GM19468 (cell line): ENCODE measurements at regions not wholly inside any gene's neighbourhood (a gene's known extent, or its start where the extent isn't known, plus 50 kb on each side); places are given as distances from the start of the nearest gene placed in this dataset.
"Not testable (repeated sequence)": the region's sequence is repeated elsewhere in the genome, so short reads cannot be mapped to it uniquely, and the experiment has no call there.

Experiments
- ATAC-seq: cut with Tn5 transposase; IDR thresholded peaks from one replicate; pipeline ENCODE4 v1.9.1; 2021; ENCODE audit warnings: mild to moderate bottlenecking, moderate library complexity, moderate number of reproducible peaks; ENCODE audit not compliant: unreplicated experiment; ENCODE audit errors: extremely low read depth

DNA sequence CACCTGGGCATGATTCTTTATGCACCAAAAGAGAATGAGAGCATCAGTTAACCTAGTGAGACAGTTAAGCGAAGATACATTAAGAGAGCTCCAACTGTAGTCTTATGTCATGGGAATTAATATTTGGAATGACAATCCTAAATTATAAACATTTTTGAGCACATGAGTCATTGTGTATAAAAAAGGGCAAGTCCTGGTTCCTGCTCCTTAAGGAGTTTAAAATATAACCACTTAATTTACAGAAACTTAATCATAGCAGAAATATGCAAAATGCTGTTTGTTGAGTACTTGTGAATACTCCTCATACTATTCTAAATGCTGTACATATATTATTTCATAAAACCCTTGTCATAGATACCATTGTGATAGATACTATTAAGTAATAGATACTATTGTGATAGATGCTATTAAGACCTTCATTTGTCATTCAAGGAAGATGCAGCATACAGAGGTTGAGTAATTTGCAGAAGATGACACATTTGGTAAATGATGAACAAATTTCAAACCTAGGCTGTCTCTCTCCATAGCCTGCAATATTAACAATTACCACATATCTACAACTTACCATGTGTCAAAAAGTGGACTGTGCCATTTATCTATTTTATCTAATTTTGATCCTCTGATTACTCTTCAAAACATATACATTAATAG lies 301.0 kb downstream of the TBC1D4 start:
- no peak for ATAC-seq

- ATAC-seq: no peak
Observed at GRCh38 chr13:75178436-75178835, 303.5 kb downstream of the TBC1D4 start.

GRCh38 chr13:75175575-75175974 lies 306.4 kb downstream of the TBC1D4 start:
- no peak for ATAC-seq

GRCh38 chr13:75175097-75175496 lies 306.9 kb downstream of the TBC1D4 start:
- ATAC-seq: not testable (repeated sequence)

DNA sequence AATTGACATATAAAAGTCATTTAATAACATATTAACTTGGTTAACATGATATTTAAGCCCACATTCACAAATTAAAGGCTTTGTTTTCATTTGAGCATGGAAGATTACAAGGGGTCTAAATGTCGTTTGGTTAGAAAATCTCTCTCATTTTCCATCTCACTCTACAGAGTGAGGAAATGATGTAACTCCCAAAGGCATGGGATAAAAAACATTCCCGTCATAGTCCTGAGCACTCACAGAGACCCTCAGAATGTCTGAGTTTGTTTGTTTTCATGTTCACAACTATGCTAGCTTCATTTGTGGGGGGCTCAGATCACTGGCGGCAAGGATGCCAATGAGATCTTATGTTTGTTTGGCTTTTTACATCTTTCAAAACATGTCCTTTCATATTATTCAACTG lies 307.5 kb downstream of the TBC1D4 start:
- no peak for ATAC-seq

DNA sequence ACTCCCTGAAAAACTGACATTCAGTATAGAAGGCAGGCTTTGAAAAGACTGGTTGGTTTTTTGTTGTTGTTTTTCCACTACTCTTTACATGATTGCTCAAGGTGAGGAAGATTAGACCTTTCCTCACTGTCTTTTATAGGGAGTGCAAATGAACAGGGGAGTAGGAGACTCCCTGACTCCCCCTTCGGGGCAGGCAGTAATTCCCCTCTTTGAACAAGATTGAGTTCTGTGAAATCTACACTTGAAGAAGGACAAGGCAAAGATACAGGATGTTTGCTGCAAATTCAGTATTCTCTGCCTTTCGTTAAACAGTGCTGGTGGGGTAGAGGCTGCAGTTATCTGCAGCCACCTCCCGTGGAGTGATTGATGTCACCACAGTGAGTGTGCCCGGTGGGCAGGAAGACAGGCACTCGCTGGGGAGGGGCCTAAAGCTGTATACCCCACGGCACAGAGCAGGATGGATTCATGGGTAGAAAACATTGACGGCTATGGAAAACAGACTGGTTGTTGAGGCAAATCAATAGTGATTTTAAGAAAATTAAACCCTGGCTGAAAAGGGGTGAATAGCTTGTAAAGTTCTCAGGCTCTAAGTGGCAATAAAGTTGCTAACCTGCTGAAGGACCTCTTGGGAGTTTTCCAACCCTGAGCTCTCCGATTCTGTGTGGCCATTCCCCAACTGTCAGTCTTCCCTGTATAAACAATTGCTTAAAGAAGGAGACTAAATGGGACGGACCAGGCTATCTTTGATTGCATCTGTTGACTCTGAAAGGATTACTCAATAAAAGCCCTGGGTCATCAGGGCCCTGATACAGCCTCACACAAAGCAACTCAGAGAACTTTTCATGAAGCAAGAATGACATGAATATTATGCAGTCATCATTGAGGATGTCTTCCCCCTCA lies 308.3 kb downstream of the TBC1D4 start:
- ATAC-seq: no peak

DNA sequence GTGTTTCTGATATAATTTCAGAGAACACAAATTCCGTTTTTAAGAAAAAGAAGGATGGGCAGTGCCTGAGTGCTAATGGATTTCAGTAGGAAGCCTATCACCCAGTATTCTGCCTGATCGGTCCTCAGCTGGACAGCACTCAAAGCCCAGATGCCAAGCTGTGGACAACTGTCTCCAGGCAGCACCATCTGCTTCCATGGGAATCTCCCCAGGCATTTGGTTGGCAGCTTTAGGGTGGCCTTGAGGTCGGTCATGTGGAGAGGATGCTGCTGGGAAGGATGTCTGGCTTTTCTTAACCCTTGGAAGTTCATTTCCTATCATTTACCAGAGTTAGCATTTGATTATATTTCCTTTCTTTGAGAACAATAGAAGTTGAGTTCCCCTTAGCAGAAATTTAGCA lies 311.7 kb downstream of the TBC1D4 start:
- no peak for ATAC-seq

GRCh38 chr13:75165543-75166230 lies 316.3 kb downstream of the TBC1D4 start:
- no peak for ATAC-seq

GRCh38 chr13:75161804-75162203 lies 320.2 kb downstream of the TBC1D4 start:
- ATAC-seq: no peak

DNA sequence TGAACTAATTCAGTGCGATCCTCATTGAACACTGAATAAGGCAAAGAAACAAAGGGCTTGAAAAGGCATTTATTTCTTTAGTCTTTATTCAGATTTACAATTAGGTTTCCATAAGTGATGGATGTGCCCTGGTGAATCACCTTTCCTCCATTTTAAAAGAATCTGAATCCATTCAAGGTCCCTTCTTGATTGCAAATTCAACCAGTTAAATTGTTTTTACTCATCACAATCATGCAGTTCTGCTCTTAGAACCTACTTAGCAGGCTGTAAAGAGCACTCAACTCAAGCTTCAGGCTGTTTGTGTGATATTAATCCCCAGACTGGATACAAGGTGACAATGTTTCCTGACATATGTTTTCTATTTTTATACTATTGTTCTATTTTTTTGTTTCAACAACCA lies 321.0 kb downstream of the TBC1D4 start:
- no peak for ATAC-seq

- ATAC-seq: no peak
Observed at GRCh38 chr13:75154331-75154730, 327.6 kb downstream of the TBC1D4 start.

DNA sequence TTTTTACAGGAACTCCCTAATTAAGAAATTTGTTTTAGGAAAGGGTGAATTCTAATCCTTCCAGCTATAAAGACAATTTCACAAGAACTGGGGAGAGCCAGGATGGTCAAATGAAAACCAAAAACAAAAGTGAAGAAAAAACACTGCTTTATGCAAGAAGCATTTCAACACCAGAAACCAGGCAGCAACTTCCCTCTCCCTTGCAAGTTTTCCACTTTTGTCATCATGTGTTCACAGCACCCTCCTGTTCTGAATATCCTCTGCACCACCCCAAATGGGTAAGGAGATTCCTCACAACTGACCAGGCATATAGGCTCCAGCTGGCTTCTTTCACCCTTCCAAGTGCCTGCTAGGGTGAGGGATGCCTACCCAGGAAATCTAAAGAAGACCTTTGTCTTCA lies 328.1 kb downstream of the TBC1D4 start:
- no peak for ATAC-seq

DNA sequence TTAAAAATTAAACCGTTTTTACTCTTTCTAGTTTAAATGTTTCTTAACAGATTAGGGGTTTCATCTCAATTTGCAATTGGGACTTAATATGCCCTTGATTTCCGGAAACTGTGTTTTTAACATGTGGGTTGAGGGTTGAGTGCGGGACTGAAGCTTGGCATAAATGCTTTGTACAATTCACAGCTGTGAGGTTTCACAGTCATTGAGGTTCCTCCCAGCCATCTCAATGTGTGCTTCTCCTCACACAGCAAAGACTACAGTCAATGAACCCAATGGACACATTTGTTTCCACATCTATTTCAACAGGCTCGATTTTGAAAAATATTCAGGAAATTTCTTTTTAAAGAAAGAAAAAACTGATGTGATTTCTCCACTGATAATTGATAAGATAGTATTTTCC lies 328.6 kb downstream of the TBC1D4 start:
- no peak for ATAC-seq

DNA sequence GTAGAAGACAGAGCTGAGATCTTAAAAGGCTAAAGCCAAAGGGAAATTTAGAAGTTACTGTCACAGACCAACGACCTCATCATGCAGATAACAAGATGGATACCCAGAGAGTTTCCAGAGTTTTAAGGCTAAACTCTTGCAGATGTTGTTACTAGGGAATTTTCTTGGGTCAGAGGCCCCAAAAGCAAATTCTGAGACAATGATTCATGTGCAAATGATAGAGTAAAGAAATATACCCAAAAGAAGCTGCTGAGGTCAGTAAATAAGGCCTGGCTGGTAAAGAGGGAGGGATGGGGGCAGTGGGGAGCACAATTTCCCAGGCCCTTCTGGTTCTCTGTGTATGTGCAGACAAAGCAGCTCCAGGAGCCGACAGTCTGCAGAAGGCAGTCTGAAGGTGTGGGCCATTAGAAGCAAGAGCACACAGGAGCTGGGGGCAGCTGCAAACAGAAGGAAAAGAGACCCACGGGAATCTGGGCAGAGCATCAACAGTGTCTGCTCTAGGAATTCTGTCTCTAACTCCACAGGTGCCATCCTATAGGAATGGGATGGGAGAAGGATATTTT lies 330.8 kb downstream of the TBC1D4 start:
- no peak for ATAC-seq

- ATAC-seq: no peak
Observed at GRCh38 chr13:75149776-75150175, 332.2 kb downstream of the TBC1D4 start.

- no peak for ATAC-seq
Observed at GRCh38 chr13:75147946-75148345, 334.0 kb downstream of the TBC1D4 start.

DNA sequence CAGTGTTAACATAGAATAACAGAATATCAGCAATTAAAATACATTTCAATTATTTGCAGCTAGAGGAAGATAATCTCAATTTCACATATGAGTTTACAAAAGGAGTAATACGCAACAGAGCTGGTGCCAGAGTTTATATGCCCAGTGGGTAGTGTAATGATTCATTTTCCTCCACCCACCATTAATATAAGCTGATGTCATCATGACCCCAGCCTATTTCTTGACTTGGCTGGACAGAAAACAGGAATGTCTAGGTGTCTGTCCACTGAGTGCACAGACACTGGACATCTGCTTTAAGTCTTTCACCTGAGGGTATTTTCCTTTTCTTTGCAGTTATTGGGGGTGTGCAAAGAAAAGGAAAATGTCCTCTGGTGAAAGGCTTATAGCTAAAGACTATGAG lies 335.5 kb downstream of the TBC1D4 start:
- ATAC-seq: no peak

DNA sequence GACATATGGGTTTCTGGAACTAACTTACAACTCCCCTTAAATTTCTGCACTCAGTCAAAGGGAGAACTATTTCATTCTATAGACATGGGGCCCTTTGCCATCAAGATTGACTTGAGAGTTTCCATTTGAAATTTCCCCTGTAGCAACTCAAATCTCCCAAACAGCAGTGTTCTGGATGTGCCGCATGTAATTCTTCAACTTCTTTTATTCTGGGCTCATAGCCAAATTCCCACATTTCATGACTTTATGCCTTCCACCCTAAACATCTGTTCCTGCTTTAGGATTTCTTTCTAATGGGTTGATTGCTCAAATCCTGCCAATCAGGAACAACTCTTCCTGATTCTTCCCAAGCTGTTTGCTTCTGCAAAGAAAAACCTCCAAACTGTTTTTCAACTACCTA lies 336.0 kb downstream of the TBC1D4 start:
- ATAC-seq: no peak

DNA sequence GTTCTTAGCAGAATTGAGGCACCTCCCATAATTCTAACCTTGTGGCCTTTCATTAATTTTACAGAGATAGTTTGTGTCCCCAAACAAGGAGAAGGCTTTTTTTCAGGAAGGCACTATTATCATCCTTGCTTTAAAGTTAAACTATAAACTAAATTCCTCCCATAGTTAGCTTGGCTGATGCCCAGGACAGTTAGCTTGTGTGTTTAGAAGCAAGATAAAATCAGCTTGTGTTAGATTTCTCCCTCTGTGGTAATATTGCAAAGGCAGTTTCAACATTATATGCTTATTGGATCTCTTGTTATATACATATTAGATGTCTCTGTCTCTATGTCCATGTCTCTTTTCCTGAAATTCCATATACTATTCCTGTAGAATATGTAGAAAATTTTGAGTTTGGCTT lies 342.7 kb downstream of the TBC1D4 start:
- ATAC-seq: no peak

DNA sequence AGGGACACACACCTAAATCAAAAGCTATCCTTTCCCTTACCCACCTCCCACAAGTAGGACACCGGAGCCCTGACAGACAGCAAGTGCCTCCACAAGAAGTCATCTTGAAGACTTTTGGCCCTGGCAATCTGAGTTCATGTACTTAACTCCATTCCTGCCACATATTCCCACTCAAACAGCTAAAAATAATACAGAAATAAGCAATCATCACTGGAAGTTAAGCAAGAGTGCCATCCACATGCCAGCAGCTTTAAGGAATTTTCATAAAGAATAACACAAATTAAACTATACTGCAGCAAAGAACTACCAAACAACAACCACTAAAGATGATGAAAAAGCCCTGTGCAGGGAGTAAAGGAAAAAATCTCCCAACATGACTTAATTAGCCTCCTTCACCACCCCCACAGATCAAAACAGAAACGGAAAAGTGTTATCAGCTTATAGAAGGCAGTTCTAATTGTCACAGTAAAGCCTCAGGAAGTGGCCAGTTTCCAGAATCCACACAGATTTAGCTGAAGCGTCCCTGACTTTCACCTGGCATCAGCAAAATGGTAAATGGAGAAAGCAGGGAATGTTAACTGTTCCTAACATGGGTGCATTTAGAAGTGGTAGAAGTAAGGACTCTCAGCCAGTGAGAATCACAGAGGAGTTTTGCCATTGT lies 343.9 kb downstream of the TBC1D4 start:
- no peak for ATAC-seq
